Brain microvascular endothelial cell (primary cell): ENCODE measurements at regions not wholly inside any gene's neighbourhood (a gene's known extent, or its start where the extent isn't known, plus 50 kb on each side); places are given as distances from the start of the nearest gene placed in this dataset.

Source experiments
- DNase-seq: peaks from one replicate; pipeline ENCODE4 v3.0.0-alpha.2; 2020
- H3K27ac ChIP-seq: fragments of 250-450 bp; sonication (Bioruptor Pico); 2 replicates; pipeline ENCODE4 v1.5.1; 2020; ENCODE audit warnings: mild to moderate bottlenecking, moderate library complexity
- H3K27me3 ChIP-seq: fragments of 250-450 bp; sonication (Bioruptor Pico); replicated peaks from 2 replicates; pipeline ENCODE4 v1.5.1; 2020; ENCODE audit warnings: mild to moderate bottlenecking
- H3K36me3 ChIP-seq: fragments of 250-450 bp; sonication (Bioruptor Pico); replicated peaks from 2 replicates; pipeline ENCODE4 v1.5.1; 2020; ENCODE audit warnings: mild to moderate bottlenecking
- H3K4me3 ChIP-seq: 2 replicates; pipeline ENCODE4 v1.5.1; 2011; ENCODE audit warnings: low read depth, mild to moderate bottlenecking, control low read depth, low read length, moderate library complexity
- in situ Hi-C: cut with HindIII; loops from 2 replicates; pipeline ENCODE4 v1.10.0; 2017; ENCODE audit warnings: low sequenced_read_pairs, low pct_ligation_motif_present
- TF ChIP-seq, protein P1 (sequence below): IDR thresholded peaks from 2 replicates; pipeline ENCODE4 v1.5.1; 2011; ENCODE audit warnings: low read depth, mild to moderate bottlenecking, moderate library complexity, low read length, control low read depth, inconsistent platforms; ENCODE audit errors: missing control alignments

DNA sequence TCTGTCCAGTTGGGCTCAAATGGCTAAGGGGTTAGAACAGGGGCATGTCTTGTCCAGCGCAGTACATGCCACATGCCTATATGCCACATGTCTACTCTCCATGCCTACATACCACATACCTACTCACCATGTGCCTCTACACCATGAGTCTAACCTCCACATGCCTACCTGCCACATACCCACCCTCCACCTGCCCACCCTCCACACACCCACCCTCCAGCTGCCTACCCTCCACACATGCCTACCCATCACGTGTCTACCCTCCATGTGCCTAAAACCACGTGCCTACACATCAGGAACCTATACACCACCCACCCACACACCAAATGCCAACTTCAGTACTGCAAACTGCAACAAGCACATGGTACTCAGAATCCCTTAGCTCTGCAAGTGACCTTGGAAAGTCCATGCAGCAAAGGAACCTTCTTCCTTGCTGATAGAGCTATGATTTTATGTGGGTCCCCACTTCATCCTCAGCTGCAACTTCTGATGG is 113.0 kb upstream of the CST7 start:
- TF ChIP-seq, protein P1, sequence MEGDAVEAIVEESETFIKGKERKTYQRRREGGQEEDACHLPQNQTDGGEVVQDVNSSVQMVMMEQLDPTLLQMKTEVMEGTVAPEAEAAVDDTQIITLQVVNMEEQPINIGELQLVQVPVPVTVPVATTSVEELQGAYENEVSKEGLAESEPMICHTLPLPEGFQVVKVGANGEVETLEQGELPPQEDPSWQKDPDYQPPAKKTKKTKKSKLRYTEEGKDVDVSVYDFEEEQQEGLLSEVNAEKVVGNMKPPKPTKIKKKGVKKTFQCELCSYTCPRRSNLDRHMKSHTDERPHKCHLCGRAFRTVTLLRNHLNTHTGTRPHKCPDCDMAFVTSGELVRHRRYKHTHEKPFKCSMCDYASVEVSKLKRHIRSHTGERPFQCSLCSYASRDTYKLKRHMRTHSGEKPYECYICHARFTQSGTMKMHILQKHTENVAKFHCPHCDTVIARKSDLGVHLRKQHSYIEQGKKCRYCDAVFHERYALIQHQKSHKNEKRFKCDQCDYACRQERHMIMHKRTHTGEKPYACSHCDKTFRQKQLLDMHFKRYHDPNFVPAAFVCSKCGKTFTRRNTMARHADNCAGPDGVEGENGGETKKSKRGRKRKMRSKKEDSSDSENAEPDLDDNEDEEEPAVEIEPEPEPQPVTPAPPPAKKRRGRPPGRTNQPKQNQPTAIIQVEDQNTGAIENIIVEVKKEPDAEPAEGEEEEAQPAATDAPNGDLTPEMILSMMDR = no peak
- in situ Hi-C loops = no loop called here

DNA sequence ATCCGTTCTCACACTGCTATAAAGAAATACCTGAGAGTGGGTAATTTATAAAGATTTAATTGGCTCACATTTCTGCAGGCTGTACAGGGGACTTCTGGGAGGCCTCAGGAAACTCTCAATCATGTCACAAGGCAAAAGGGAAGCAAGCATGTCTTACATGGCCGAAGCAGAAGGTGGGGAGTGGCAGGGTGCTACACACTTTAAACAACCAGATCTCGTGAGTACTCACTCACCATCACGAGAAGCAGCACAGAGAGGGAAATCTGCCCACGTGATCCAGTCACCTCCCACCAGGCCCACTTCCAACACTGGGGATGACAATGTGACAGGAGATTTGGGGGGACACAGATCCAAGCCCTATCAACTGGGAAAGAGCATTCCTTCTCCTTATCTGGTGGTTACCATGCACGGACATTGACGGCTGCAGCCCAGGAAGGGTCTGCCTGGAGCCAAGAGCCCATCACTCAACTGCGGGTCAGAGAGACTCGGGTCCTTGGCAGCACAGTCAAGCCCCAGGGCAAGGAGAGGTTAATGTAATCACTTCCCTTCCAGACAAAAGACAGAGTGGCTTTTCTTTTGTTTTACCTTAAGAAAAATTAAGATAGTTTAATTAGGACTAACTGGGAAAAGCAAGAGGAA is 112.3 kb upstream of the CST7 start:
- H3K27me3 ChIP-seq = no peaks in the 10 kb centered on the region
- in situ Hi-C loops = no loop called here
- no peaks in the 10 kb centered on the region for H3K36me3 ChIP-seq
- H3K4me3 ChIP-seq = no peak overlapping the region
- TF ChIP-seq, protein P1 = no peak
- no peak for DNase-seq
- no peak overlapping the region for H3K27ac ChIP-seq

More for the DNA sequence above, 113.0 kb upstream of the CST7 start:
- no peak overlapping the region for H3K27ac ChIP-seq
- H3K36me3 ChIP-seq = no peaks in the 10 kb centered on the region
- H3K4me3 ChIP-seq = no peak overlapping the region
- H3K27me3 ChIP-seq = no peaks in the 10 kb centered on the region
- DNase-seq = no peak

DNA sequence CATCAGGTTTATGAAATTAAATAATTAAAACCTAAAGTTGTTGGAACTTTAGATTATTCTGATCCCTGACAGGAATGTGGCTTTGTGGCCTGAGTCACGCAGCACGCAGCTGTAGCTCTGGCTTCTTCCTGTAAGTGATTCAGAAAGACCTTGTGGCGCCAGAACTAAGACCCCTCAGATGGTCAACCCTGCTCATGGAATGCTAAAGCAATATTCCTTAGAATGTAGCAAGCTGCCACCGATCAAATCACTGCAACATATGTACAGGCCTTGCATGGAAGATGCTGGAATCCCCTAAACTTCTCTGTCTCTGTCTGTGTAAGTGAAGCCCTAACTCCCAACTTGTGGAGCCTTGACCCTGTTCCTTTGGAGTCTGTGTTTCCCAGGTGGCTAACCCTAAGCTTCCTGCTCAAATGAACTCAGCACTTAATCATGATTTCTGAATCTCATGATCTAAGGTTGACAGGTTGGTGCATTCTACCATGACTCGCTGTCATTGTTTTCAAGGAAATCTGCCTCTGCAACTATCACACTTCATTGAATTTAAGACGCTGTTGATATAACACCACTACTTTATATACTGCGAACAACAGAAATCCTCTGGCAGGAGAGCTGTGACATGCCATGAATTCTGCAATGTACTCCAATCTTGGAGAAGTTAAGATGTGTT is 111.2 kb upstream of the CST7 start:
- Histone ChIP-seq H3K27ac (no peak overlapping the region), H3K36me3 (no peaks in the 10 kb centered on the region), H3K4me3 (no peak overlapping the region), H3K27me3 (no peaks in the 10 kb centered on the region)
- in situ Hi-C loops = no loop called here
- DNase-seq = peak; percentile 11
- TF ChIP-seq, protein P1 = no peak

DNA sequence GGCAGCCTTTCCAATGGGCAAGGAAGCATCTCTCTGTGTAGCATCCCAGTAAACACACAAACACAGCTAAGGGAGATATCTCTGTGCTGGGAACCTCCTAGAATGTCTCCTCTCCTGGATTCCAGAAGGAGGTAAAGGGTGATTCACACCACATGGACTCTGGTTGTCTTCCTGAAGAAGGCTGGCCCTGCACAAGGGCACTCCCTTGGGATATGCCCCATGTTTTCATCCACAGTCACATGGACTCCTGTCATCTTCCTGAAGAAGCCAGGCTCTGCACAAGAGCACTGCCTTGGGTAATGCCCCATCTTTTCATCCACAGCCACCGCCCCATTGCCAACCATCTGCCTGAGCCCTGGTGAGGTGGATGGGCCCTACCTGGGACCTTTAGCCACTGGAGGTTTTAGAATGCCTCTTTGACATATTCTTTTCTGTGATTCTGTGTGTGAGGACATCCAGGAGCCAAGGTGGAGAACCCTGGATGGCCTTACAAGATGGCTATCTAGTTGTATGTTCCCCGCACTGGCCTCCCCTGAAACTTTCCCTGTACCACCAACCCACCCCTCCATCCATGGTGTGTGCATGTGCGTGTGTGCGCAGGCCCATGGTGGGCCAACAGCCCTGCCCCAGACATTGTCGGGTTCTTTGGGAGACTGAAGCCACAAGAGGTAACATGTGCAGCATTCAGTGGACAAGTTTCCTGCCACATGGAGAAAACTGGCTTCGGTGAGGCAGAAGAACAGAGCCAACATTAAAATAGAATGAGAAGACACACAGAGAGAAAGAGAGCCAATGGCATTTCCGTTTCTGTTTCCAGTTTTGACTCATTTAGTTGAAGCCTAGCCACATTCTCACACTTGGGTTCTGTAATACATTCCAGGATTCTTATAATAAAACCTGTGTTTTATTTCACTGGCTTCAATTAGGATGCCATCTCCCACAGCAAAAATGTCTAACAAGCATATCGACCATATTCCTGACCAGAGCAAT is 110.2 kb upstream of the CST7 start:
- TF ChIP-seq, protein P1 = no peak
- in situ Hi-C loops = no loop called here
- no peaks in the 10 kb centered on the region for H3K36me3 ChIP-seq
- no peak overlapping the region for H3K27ac ChIP-seq
- no peak for DNase-seq
- no peak overlapping the region for H3K4me3 ChIP-seq
- no peaks in the 10 kb centered on the region for H3K27me3 ChIP-seq

DNA sequence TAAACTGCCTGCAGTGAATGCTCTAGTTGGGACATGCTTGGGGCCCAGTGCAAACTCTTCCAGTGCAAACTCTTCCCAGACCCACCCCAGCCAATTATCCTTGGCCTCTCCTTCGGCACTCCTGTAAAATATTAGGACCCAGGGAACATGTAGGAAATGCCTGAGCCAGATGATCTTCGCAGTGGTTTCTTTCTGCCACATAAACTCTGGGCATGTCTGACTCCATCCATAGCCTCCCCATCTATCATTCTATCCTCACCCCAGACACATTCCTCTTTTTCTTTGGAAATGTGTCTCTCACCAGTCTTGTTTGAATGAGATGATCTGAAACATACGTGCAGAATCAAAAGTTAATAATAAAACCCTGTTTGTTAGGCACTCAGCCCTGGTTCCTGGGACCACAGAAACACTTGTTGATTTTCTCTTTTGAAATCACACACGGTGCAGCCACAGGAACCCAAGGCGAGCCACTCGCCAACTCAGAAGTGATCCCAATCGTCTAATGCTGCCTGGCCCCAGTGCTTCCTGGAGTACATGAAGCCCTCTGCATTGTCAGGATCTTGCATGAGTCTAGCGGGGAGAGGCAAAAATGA is 108.9 kb upstream of the CST7 start:
- DNase-seq = no peak
- TF ChIP-seq, protein P1 = no peak

More for the DNA sequence above, 108.9 kb upstream of the CST7 start:
- in situ Hi-C loops = no loop called here
- Histone ChIP-seq H3K36me3 (no peaks in the 10 kb centered on the region), H3K4me3 (no peak overlapping the region), H3K27ac (no peak overlapping the region), H3K27me3 (no peaks in the 10 kb centered on the region)
